Keratinocyte (primary cell): ENCODE measurements at regions not wholly inside any gene's neighbourhood (a gene's known extent, or its start where the extent isn't known, plus 50 kb on each side); places are given as distances from the start of the nearest gene placed in this dataset.

Source experiments
- DNase-seq: peaks from one replicate; pipeline ENCODE4 v3.0.0-alpha.2; 2011; ENCODE audit warnings: low read depth, missing footprints, low spot score
- FAIRE-seq: peaks from 2 replicates; lab custom pipeline; 2011; peaks lifted over from hg19 to GRCh38; lab: Jason Lieb, UNC
- H2AFZ ChIP-seq: 2 replicates; pipeline ENCODE4 v1.6.0; 2012; ENCODE audit warnings: low read length, control low read depth, inconsistent platforms; ENCODE audit not compliant: control insufficient read depth
- H3K27ac ChIP-seq: 2 replicates; pipeline ENCODE4 v1.5.1; 2011; ENCODE audit warnings: low read length; ENCODE audit not compliant: control insufficient read depth, insufficient read depth
- H3K27me3 ChIP-seq: 3 replicates; pipeline ENCODE4 v1.6.0; 2011; ENCODE audit warnings: low read length; ENCODE audit not compliant: control insufficient read depth, insufficient read depth; ENCODE audit errors: extremely low read depth
- H3K36me3 ChIP-seq, 2 experiments: 2 replicates in 1 of 2; 3 replicates in 1 of 2; pipeline ENCODE4 v1.5.1; 2011; ENCODE audit warnings: low read length in 2 of 2, mild to moderate bottlenecking in 1 of 2; ENCODE audit not compliant: control insufficient read depth in 2 of 2, insufficient read depth in 2 of 2; ENCODE audit errors: extremely low read depth in 1 of 2
- H3K4me1 ChIP-seq: 3 replicates; pipeline ENCODE4 v1.5.1; 2011; ENCODE audit warnings: low read length; ENCODE audit not compliant: control insufficient read depth, insufficient read depth; ENCODE audit errors: extremely low read depth
- H3K4me2 ChIP-seq: 3 replicates; pipeline ENCODE4 v1.6.0; 2011; ENCODE audit warnings: low read depth, low read length; ENCODE audit not compliant: control insufficient read depth, insufficient read depth; ENCODE audit errors: extremely low read depth
- H3K4me3 ChIP-seq, 3 experiments: fragments of 200-600 bp in 1 of 3; sonication (generic) in 1 of 3; 2 replicates in 2 of 3; 3 replicates in 1 of 3; pipeline ENCODE4 v1.5.1; 2011 to 2016; ENCODE audit warnings: low read length in 3 of 3, mild to moderate bottlenecking in 3 of 3, control low read depth in 2 of 3, inconsistent platforms in 1 of 3, low read depth in 1 of 3, mixed read lengths in 1 of 3, mixed run types in 1 of 3, moderate library complexity in 1 of 3; ENCODE audit not compliant: control insufficient read depth in 2 of 3, insufficient read depth in 2 of 3; ENCODE audit errors: extremely low read depth in 1 of 3
- H3K79me2 ChIP-seq: 2 replicates; pipeline ENCODE4 v1.6.0; 2012; ENCODE audit warnings: low read length; ENCODE audit not compliant: control insufficient read depth, insufficient read depth
- H3K9ac ChIP-seq: 3 replicates; pipeline ENCODE4 v1.6.0; 2011; ENCODE audit warnings: low read length; ENCODE audit not compliant: control insufficient read depth, insufficient read depth; ENCODE audit errors: extremely low read depth
- H3K9me1 ChIP-seq: 3 replicates; pipeline ENCODE4 v1.6.0; 2011; ENCODE audit warnings: low read length; ENCODE audit not compliant: control insufficient read depth, insufficient read depth; ENCODE audit errors: extremely low read depth
- H3K9me3 ChIP-seq: 2 replicates; pipeline ENCODE4 v1.5.1; 2012; ENCODE audit warnings: low read depth, low read length; ENCODE audit not compliant: control insufficient read depth
- H4K20me1 ChIP-seq: 3 replicates; pipeline ENCODE4 v1.6.0; 2011; ENCODE audit warnings: low read length; ENCODE audit not compliant: control insufficient read depth, insufficient read depth; ENCODE audit errors: extremely low read depth
- CTCF ChIP-seq, 3 experiments: IDR thresholded peaks in 1 of 3; conservative IDR thresholded peaks in 1 of 3; optimal IDR thresholded peaks in 1 of 3; 2 replicates in 2 of 3; 3 replicates in 1 of 3; pipeline versions ENCODE3 to v1.5.1; 2011; ENCODE audit warnings: low read length in 3 of 3, mild to moderate bottlenecking in 3 of 3, moderate library complexity in 2 of 3, control low read depth in 1 of 3, inconsistent platforms in 1 of 3; ENCODE audit not compliant: insufficient read depth in 2 of 3; ENCODE audit errors: extremely low read depth in 1 of 3
- EZH2 ChIP-seq: IDR thresholded peaks from one replicate; pipeline ENCODE4 v1.6.1; 2012; ENCODE audit warnings: inconsistent platforms, mild to moderate bottlenecking, low read length, moderate library complexity
- dilution Hi-C: fragments of 300-500 bp; cut with MboI; formaldehyde crosslinking; loops from one replicate; pipeline ENCODE4 v1.7.0; 2020; ENCODE audit warnings: low sequenced_read_pairs; ENCODE audit not compliant: extremely low pct_ligation_motif_present

- H3K27me3 ChIP-seq, result no peaks in the 10 kb centered on the region
- H3K27ac ChIP-seq, result no peak overlapping the region
- H2AFZ ChIP-seq, result no peak overlapping the region
- no peak overlapping the region for H3K9ac ChIP-seq
- no peak overlapping the region for H3K4me3 ChIP-seq
- no peaks in the 10 kb centered on the region for H3K4me1 ChIP-seq
- H3K9me1 ChIP-seq, result no peaks in the 10 kb centered on the region
- no peaks in the 10 kb centered on the region for H3K36me3 ChIP-seq
- no peaks in the 10 kb centered on the region for H4K20me1 ChIP-seq
- FAIRE-seq (no peak), DNase-seq (no peak)
- no peaks in the 10 kb centered on the region for H3K9me3 ChIP-seq
- no peaks in the 10 kb centered on the region for H3K79me2 ChIP-seq
- TF ChIP-seq EZH2, result no peak
- no peak for TF ChIP-seq CTCF (optimal IDR thresholded peaks at IDR 0.05 in 1 of 3, IDR thresholded peaks at IDR 0.05 in 1 of 3, conservative IDR thresholded peaks at IDR 0.05 in 1 of 3; ENCODE audit: extremely low read depth in 1 of 3, insufficient read depth in 2 of 3, low read length in 3 of 3)
- H3K4me2 ChIP-seq, result no peak overlapping the region
- dilution Hi-C loops, result no loop called here
These were observed 62.9 kb upstream of the CARD18 start for GRCh38 chr11:105202422-105202821.

- TF ChIP-seq CTCF (optimal IDR thresholded peaks at IDR 0.05 in 1 of 3, IDR thresholded peaks at IDR 0.05 in 1 of 3, conservative IDR thresholded peaks at IDR 0.05 in 1 of 3; ENCODE audit: extremely low read depth in 1 of 3, insufficient read depth in 2 of 3, low read length in 3 of 3) (no peak), EZH2 (no peak)
- Histone ChIP-seq H3K79me2 (no peaks in the 10 kb centered on the region), H3K4me3 (no peak overlapping the region), H3K27ac (no peak overlapping the region), H2AFZ (no peak overlapping the region), H4K20me1 (no peaks in the 10 kb centered on the region), H3K9me3 (no peaks in the 10 kb centered on the region), H3K9ac (no peak overlapping the region), H3K9me1 (no peaks in the 10 kb centered on the region), H3K27me3 (no peaks in the 10 kb centered on the region), H3K36me3 (no peaks in the 10 kb centered on the region), H3K4me1 (no peaks in the 10 kb centered on the region), H3K4me2 (no peak overlapping the region)
- FAIRE-seq, result no peak
- no peak for DNase-seq
- dilution Hi-C loops, result no loop called here
These were observed 61.6 kb upstream of the CARD18 start for GRCh38 chr11:105201166-105201565.
